GM23338 (cell line): ENCODE measurements at regions not wholly inside any gene's neighbourhood (a gene's known extent, or its start where the extent isn't known, plus 50 kb on each side); places are given as distances from the start of the nearest gene placed in this dataset.

ENCODE experiments used
- ATAC-seq: fragments of 200-7000 bp; cut with Tn5 transposase; 3 replicates; pipeline ENCODE4 v1.9.1; 2020
- DNase-seq: peaks from one replicate; pipeline ENCODE4 v3.0.0-alpha.2; 2015; ENCODE audit warnings: low spot score
- H2AFZ ChIP-seq: fragments of 200-600 bp; sonication (generic); 2 replicates; pipeline ENCODE4 v1.8.0; 2016; ENCODE audit warnings: antibody characterized with exemption, mild to moderate bottlenecking, moderate library complexity
- H3F3A ChIP-seq: fragments of 200-600 bp; sonication (generic); replicated peaks from 2 replicates; pipeline ENCODE4 v1.8.0; 2017; ENCODE audit warnings: antibody characterized with exemption, mixed run types, low read depth
- H3K27ac ChIP-seq: fragments of 200-600 bp; sonication (generic); 2 replicates; pipeline ENCODE4 v1.6.1; 2016; ENCODE audit warnings: low read depth
- H3K27me3 ChIP-seq: fragments of 200-600 bp; sonication (generic); 2 replicates; pipeline ENCODE4 v1.8.0; 2016; ENCODE audit warnings: mild to moderate bottlenecking, mixed run types, moderate library complexity; ENCODE audit not compliant: insufficient read depth
- H3K36me3 ChIP-seq: fragments of 200-600 bp; sonication (generic); 2 replicates; pipeline ENCODE4 v1.8.0; 2016; ENCODE audit warnings: mild to moderate bottlenecking; ENCODE audit not compliant: insufficient read depth
- H3K4me1 ChIP-seq: fragments of 200-600 bp; sonication (generic); 2 replicates; pipeline ENCODE4 v1.8.0; 2016; ENCODE audit warnings: mild to moderate bottlenecking, moderate library complexity; ENCODE audit not compliant: insufficient read depth
- H3K4me2 ChIP-seq: fragments of 200-600 bp; sonication (generic); 2 replicates; pipeline ENCODE4 v1.7.1; 2017; ENCODE audit warnings: mixed run types
- H3K4me3 ChIP-seq: fragments of 200-600 bp; sonication (generic); 2 replicates; pipeline ENCODE4 v1.6.1; 2016; ENCODE audit warnings: mixed run types
- H3K79me2 ChIP-seq: fragments of 200-600 bp; sonication (generic); replicated peaks from 2 replicates; pipeline ENCODE4 v1.8.0; 2017; ENCODE audit warnings: mild to moderate bottlenecking; ENCODE audit not compliant: insufficient read depth
- H3K9me2 ChIP-seq: fragments of 200-600 bp; sonication (generic); 2 replicates; pipeline ENCODE4 v1.8.0; 2017; ENCODE audit not compliant: insufficient read depth
- H4K20me1 ChIP-seq: fragments of 200-600 bp; sonication (generic); replicated peaks from 2 replicates; pipeline ENCODE4 v1.8.0; 2017; ENCODE audit warnings: mild to moderate bottlenecking; ENCODE audit not compliant: insufficient read depth
- H3K27ac Mint-ChIP-seq: 2 replicates; pipeline ENCODE4 v1.8.0; 2020; ENCODE audit warnings: inconsistent platforms, mild to moderate bottlenecking, moderate library complexity, mixed read lengths
- H3K27me3 Mint-ChIP-seq: 3 replicates; pipeline ENCODE4 v1.8.0; 2022; ENCODE audit warnings: low read depth, mild to moderate bottlenecking, moderate library complexity, mixed read lengths, inconsistent platforms; ENCODE audit not compliant: insufficient read depth, poor library complexity
- H3K36me3 Mint-ChIP-seq: 3 replicates; pipeline ENCODE4 v1.8.0; 2021; ENCODE audit warnings: low read depth, mild to moderate bottlenecking, inconsistent platforms, moderate library complexity, mixed read lengths
- H3K4me1 Mint-ChIP-seq: 3 replicates; pipeline ENCODE4 v1.8.0; 2020; ENCODE audit warnings: mild to moderate bottlenecking, inconsistent platforms, mixed read lengths
- H3K4me3 Mint-ChIP-seq: 3 replicates; pipeline ENCODE4 v1.8.0; 2021; ENCODE audit warnings: moderate library complexity, mild to moderate bottlenecking, inconsistent platforms, mixed read lengths
- H3K9me3 Mint-ChIP-seq: 3 replicates; pipeline ENCODE4 v1.8.0; 2020; ENCODE audit warnings: moderate library complexity, mild to moderate bottlenecking, inconsistent platforms, mixed read lengths
- CREB1 ChIP-seq: fragments of 250-450 bp; sonication (Bioruptor Pico); IDR thresholded peaks from 2 replicates; pipeline ENCODE4 v1.5.0; 2020; ENCODE audit warnings: low read depth, mild to moderate bottlenecking, moderate library complexity
- CTCF ChIP-seq, 2 experiments: fragments of 200-600 bp in 1 of 2; sonication (generic) in 1 of 2; conservative IDR thresholded peaks; 2 replicates each; pipeline versions ENCODE4 v1.5.1 to v1.6.1; 2016 to 2017; ENCODE audit warnings: antibody characterized with exemption in 2 of 2, low read depth in 2 of 2, mild to moderate bottlenecking in 2 of 2, moderate library complexity in 1 of 2
- ETS1 ChIP-seq: IDR thresholded peaks from 2 replicates; pipeline ENCODE4 v1.6.1; 2016; ENCODE audit warnings: antibody characterized with exemption
- EZH2 ChIP-seq: fragments of 200-600 bp; sonication (generic); IDR thresholded peaks from one replicate; pipeline ENCODE4 v1.8.0; 2017; ENCODE audit warnings: antibody characterized with exemption, mild to moderate bottlenecking, low read depth; ENCODE audit not compliant: unreplicated experiment
- EZH2phosphoT487 ChIP-seq: fragments of 200-600 bp; sonication (generic); IDR thresholded peaks from one replicate; pipeline ENCODE4 v1.8.1; 2018; ENCODE audit warnings: antibody characterized with exemption; ENCODE audit not compliant: unreplicated experiment
- JUNB ChIP-seq: IDR thresholded peaks from one replicate; pipeline ENCODE4 v1.6.1; 2016; ENCODE audit warnings: antibody characterized with exemption; ENCODE audit not compliant: unreplicated experiment
- NANOG ChIP-seq: IDR thresholded peaks from 2 replicates; pipeline ENCODE4 v1.6.1; 2016; ENCODE audit warnings: antibody characterized with exemption, borderline replicate concordance
- POLR2AphosphoS5 ChIP-seq: IDR thresholded peaks from 2 replicates; pipeline ENCODE4 v1.6.1; 2016; ENCODE audit warnings: antibody characterized with exemption, low read depth
- REST ChIP-seq: IDR thresholded peaks from one replicate; pipeline ENCODE4 v1.6.1; 2018; ENCODE audit warnings: antibody characterized with exemption; ENCODE audit not compliant: unreplicated experiment
- STAT1 ChIP-seq: IDR thresholded peaks from one replicate; pipeline ENCODE4 v1.6.1; 2016; ENCODE audit warnings: antibody characterized with exemption; ENCODE audit not compliant: unreplicated experiment
- ZNF114 ChIP-seq: fragments of 250-450 bp; sonication (Bioruptor Pico); IDR thresholded peaks from 2 replicates; pipeline ENCODE4 v1.5.0; 2020; ENCODE audit warnings: mild to moderate bottlenecking, moderate library complexity
- ZNF331 ChIP-seq: fragments of 250-450 bp; sonication (Bioruptor Pico); IDR thresholded peaks from 2 replicates; pipeline ENCODE4 v1.5.0; 2020; ENCODE audit warnings: low read depth, mild to moderate bottlenecking, moderate library complexity
- ZNF462 ChIP-seq: fragments of 250-450 bp; sonication (Bioruptor Pico); IDR thresholded peaks from 2 replicates; pipeline ENCODE4 v1.5.0; 2020; ENCODE audit warnings: mild to moderate bottlenecking, moderate library complexity

- TF ChIP-seq STAT1 = no peak
- no peak for TF ChIP-seq NANOG
- TF ChIP-seq JUNB = no peak
- no peak for TF ChIP-seq ZNF331 (CRISPR knock-in tag)
- no peak for TF ChIP-seq CTCF (conservative IDR thresholded peaks at IDR 0.05; ENCODE audit: low read depth in 2 of 2)
- TF ChIP-seq POLR2AphosphoS5 = no peak
- no peak for TF ChIP-seq EZH2
- TF ChIP-seq CREB1 = no peak
- TF ChIP-seq ETS1 = no peak
- TF ChIP-seq ZNF114 (CRISPR knock-in tag) = no peak
- TF ChIP-seq ZNF462 = no peak
- no peak for TF ChIP-seq EZH2phosphoT487
- TF ChIP-seq REST = no peak
- Mint-ChIP-seq H3K27me3 (no peaks in the 10 kb centered on the region), H3K27ac (no peak overlapping the region), H3K36me3 (peaks cover 17% of the 10 kb centered on the region; the same call in 2 of the 3 replicates), H3K4me1 (no peaks in the 10 kb centered on the region), H3K9me3 (peaks cover 9% of the 10 kb centered on the region; the same call in 1 of the 3 replicates), H3K4me3 (no peak overlapping the region)
- DNase-seq (no peak), ATAC-seq (no peak)
- Histone ChIP-seq H3K79me2 (no peaks in the 10 kb centered on the region), H2AFZ (no peak overlapping the region), H3K4me3 (no peak overlapping the region), H3F3A (no peaks in the 10 kb centered on the region), H3K4me1 (no peaks in the 10 kb centered on the region), H4K20me1 (no peaks in the 10 kb centered on the region), H3K27ac (no peak overlapping the region), H3K36me3 (no peaks in the 10 kb centered on the region), H3K9me2 (0 out of 2 replicates have a peak, but pooled peaks cover 6% of the 10 kb centered on the region), H3K4me2 (no peak overlapping the region), H3K27me3 (no peaks in the 10 kb centered on the region)
Observed at GRCh38 chr3:162863579-162863978, 1367.0 kb downstream of the OTOL1 start.
